Astrocyte (in vitro differentiated cells and primary cell): ENCODE measurements at regions not wholly inside any gene's neighbourhood (a gene's known extent, or its start where the extent isn't known, plus 50 kb on each side); places are given as distances from the start of the nearest gene placed in this dataset.

Source experiments
- DNase-seq: peaks from one replicate; pipeline ENCODE4 v3.0.0-alpha.2; 2010; ENCODE audit warnings: low read depth
- FAIRE-seq: peaks from 2 replicates; lab custom pipeline; 2011; peaks lifted over from hg19 to GRCh38; lab: Jason Lieb, UNC
- H2AFZ ChIP-seq: 2 replicates; pipeline ENCODE4 v1.6.0; 2012; ENCODE audit warnings: low read depth, low read length, inconsistent platforms
- H3K27ac ChIP-seq: 2 replicates; pipeline ENCODE4 v1.5.1; 2011; ENCODE audit warnings: low read depth, low read length, inconsistent platforms
- H3K27me3 ChIP-seq: 2 replicates; pipeline ENCODE4 v1.6.0; 2011; ENCODE audit warnings: low read length, inconsistent platforms; ENCODE audit not compliant: insufficient read depth
- H3K36me3 ChIP-seq: 2 replicates; pipeline ENCODE4 v1.5.1; 2011; ENCODE audit warnings: low read length, inconsistent platforms; ENCODE audit not compliant: insufficient read depth
- H3K4me1 ChIP-seq: 2 replicates; pipeline ENCODE4 v1.5.1; 2011; ENCODE audit warnings: low read length, inconsistent platforms; ENCODE audit not compliant: insufficient read depth
- H3K4me2 ChIP-seq: 2 replicates; pipeline ENCODE4 v1.6.0; 2012; ENCODE audit warnings: low read length, inconsistent platforms
- H3K4me3 ChIP-seq: 2 replicates; pipeline ENCODE4 v1.5.1; 2011; ENCODE audit warnings: low read depth, mild to moderate bottlenecking, low read length, inconsistent platforms; ENCODE audit not compliant: insufficient read depth
- H3K79me2 ChIP-seq: 2 replicates; pipeline ENCODE4 v1.6.0; 2012; ENCODE audit warnings: mild to moderate bottlenecking, low read length, inconsistent platforms; ENCODE audit not compliant: insufficient read depth
- H3K9ac ChIP-seq: 2 replicates; pipeline ENCODE4 v1.6.0; 2012; ENCODE audit warnings: mild to moderate bottlenecking, low read length, inconsistent platforms
- H3K9me3 ChIP-seq: 2 replicates; pipeline ENCODE4 v1.5.1; 2012; ENCODE audit warnings: low read depth, mild to moderate bottlenecking, low read length, inconsistent platforms; ENCODE audit not compliant: insufficient read depth
- H4K20me1 ChIP-seq: 2 replicates; pipeline ENCODE4 v1.6.0; 2012; ENCODE audit warnings: low read length, inconsistent platforms; ENCODE audit not compliant: insufficient read depth
- H3K27ac Mint-ChIP-seq: one replicate; pipeline ENCODE4 v1.8.0; 2021; ENCODE audit warnings: mild to moderate bottlenecking, mixed read lengths; ENCODE audit not compliant: unreplicated experiment
- H3K27me3 Mint-ChIP-seq: one replicate; pipeline ENCODE4 v1.8.0; 2021; ENCODE audit warnings: low read depth, mixed read lengths; ENCODE audit not compliant: unreplicated experiment
- H3K36me3 Mint-ChIP-seq: one replicate; pipeline ENCODE4 v1.8.0; 2021; ENCODE audit warnings: low read depth, mixed read lengths; ENCODE audit not compliant: unreplicated experiment
- H3K4me1 Mint-ChIP-seq: one replicate; pipeline ENCODE4 v1.8.0; 2021; ENCODE audit warnings: low read depth, mixed read lengths; ENCODE audit not compliant: unreplicated experiment
- H3K4me3 Mint-ChIP-seq: one replicate; pipeline ENCODE4 v1.8.0; 2021; ENCODE audit warnings: mild to moderate bottlenecking, moderate library complexity, mixed read lengths; ENCODE audit not compliant: unreplicated experiment
- H3K9me3 Mint-ChIP-seq: one replicate; pipeline ENCODE4 v1.8.0; 2021; ENCODE audit warnings: mild to moderate bottlenecking, mixed read lengths; ENCODE audit not compliant: unreplicated experiment
- CTCF ChIP-seq: IDR thresholded peaks from 2 replicates; pipeline ENCODE4 v1.5.1; 2011; ENCODE audit warnings: low read depth, mild to moderate bottlenecking, inconsistent platforms, low read length, moderate library complexity; ENCODE audit not compliant: insufficient read depth
- EZH2 ChIP-seq: IDR thresholded peaks from 2 replicates; pipeline ENCODE4 v1.6.1; 2012; ENCODE audit warnings: mild to moderate bottlenecking, low read length, inconsistent platforms; ENCODE audit not compliant: insufficient read depth

- DNase-seq: no peak
- Histone ChIP-seq H3K27ac (no peak overlapping the region), H4K20me1 (no peaks in the 10 kb centered on the region), H3K27me3 (no peaks in the 10 kb centered on the region), H3K4me1 (no peaks in the 10 kb centered on the region), H3K79me2 (no peaks in the 10 kb centered on the region), H3K4me3 (no peak overlapping the region), H3K4me2 (no peak overlapping the region), H3K9me3 (no peaks in the 10 kb centered on the region), H2AFZ (no peak overlapping the region), H3K9ac (no peak overlapping the region), H3K36me3 (no peaks in the 10 kb centered on the region)
- no peak for FAIRE-seq
- H3K9me3 Mint-ChIP-seq: no peaks in the 10 kb centered on the region
- H3K4me1 Mint-ChIP-seq: peaks cover 5% of the 10 kb centered on the region
- peak overlapping the region; percentile 79 for H3K27ac Mint-ChIP-seq
- no peak overlapping the region for H3K4me3 Mint-ChIP-seq
- H3K27me3 Mint-ChIP-seq: no peaks in the 10 kb centered on the region
- no peaks in the 10 kb centered on the region for H3K36me3 Mint-ChIP-seq
- TF ChIP-seq EZH2 (no peak), CTCF (no peak)
These were observed 316.0 kb upstream of the MEX3C start for GRCh38 chr18:51513517-51513916.

GRCh38 chr18:51514128-51514527 lies 316.6 kb upstream of the MEX3C start:
- H3K9me3 Mint-ChIP-seq: no peaks in the 10 kb centered on the region
- no peak for FAIRE-seq

More at GRCh38 chr18:51514128-51514527, 316.6 kb upstream of the MEX3C start:
- no peak overlapping the region for H3K4me3 ChIP-seq
- no peaks in the 10 kb centered on the region for H3K36me3 ChIP-seq
- TF ChIP-seq CTCF: no peak
- H4K20me1 ChIP-seq: no peaks in the 10 kb centered on the region
- no peak overlapping the region for H2AFZ ChIP-seq
- Mint-ChIP-seq H3K4me3 (no peak overlapping the region), H3K27ac (no peak overlapping the region), H3K36me3 (no peaks in the 10 kb centered on the region), H3K27me3 (no peaks in the 10 kb centered on the region), H3K4me1 (peaks cover 5% of the 10 kb centered on the region)
- no peak overlapping the region for H3K9ac ChIP-seq
- H3K4me2 ChIP-seq: no peak overlapping the region
- no peak for DNase-seq
- H3K27me3 ChIP-seq: no peaks in the 10 kb centered on the region
- H3K79me2 ChIP-seq: no peaks in the 10 kb centered on the region
- no peaks in the 10 kb centered on the region for H3K9me3 ChIP-seq
- H3K27ac ChIP-seq: no peak overlapping the region
- H3K4me1 ChIP-seq: no peaks in the 10 kb centered on the region
